Adrenal gland (tissue), 5 donors: ENCODE measurements at regions not wholly inside any gene's neighbourhood (a gene's known extent, or its start where the extent isn't known, plus 50 kb on each side); places are given as distances from the start of the nearest gene placed in this dataset.

Experiments
- POLR2A ChIP-seq, 2 donors: fragments of 450-650 bp; IDR thresholded peaks; one replicate each; pipeline ENCODE4 v1.6.1; 2017; ENCODE audit warnings: antibody characterized with exemption in 2 of 2, mild to moderate bottlenecking in 2 of 2, moderate library complexity in 1 of 2
- TF ChIP-seq, protein P1 (sequence below), 6 experiments: fragments of 450-650 bp in 4 of 6; fragments of 200-600 bp in 2 of 6; sonication (generic) in 1 of 6; IDR thresholded peaks; 1 replicate in 5 of 6; 2 replicates in 1 of 6; pipeline versions ENCODE4 v1.5.1 to v1.8.0; 2016 to 2021; ENCODE audit warnings: antibody characterized with exemption in 6 of 6, mild to moderate bottlenecking in 2 of 6, moderate library complexity in 1 of 6
- donor health status: DM: no; HTN: no; CAD: no.

DNA sequence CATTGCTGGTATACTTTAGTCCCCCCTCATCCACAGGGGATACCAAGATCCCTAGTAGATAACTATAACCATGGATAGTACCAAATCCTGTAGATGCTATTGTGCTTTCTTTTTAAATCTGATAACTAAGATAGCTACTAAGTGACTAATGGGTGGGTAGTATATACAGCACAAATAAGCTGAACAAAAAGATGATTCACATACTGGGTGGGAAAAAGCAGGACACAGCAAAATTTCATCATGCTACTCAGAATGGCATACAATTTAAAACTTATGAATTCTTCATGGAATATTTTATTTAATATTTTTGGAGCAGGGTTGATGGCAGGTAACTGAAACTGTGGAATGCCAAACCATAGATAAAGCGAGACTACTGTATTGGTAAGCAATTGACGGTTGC lies 161.6 kb downstream of the IL15 start:
- TF ChIP-seq, protein P1, sequence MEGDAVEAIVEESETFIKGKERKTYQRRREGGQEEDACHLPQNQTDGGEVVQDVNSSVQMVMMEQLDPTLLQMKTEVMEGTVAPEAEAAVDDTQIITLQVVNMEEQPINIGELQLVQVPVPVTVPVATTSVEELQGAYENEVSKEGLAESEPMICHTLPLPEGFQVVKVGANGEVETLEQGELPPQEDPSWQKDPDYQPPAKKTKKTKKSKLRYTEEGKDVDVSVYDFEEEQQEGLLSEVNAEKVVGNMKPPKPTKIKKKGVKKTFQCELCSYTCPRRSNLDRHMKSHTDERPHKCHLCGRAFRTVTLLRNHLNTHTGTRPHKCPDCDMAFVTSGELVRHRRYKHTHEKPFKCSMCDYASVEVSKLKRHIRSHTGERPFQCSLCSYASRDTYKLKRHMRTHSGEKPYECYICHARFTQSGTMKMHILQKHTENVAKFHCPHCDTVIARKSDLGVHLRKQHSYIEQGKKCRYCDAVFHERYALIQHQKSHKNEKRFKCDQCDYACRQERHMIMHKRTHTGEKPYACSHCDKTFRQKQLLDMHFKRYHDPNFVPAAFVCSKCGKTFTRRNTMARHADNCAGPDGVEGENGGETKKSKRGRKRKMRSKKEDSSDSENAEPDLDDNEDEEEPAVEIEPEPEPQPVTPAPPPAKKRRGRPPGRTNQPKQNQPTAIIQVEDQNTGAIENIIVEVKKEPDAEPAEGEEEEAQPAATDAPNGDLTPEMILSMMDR (IDR thresholded peaks at IDR 0.05), result no peak
- no peak for TF ChIP-seq POLR2A (IDR thresholded peaks at IDR 0.05)
